ENCODE measurements at regions not wholly inside any gene's neighbourhood (a gene's known extent, or its start where the extent isn't known, plus 50 kb on each side); places are given as distances from the start of the nearest gene placed in this dataset.

GRCh38 chr4:35347276-35347675 lies 897.0 kb downstream of the ARAP2 start:
- FAIRE-seq (no peak), DNase-seq (ENCODE audit: low spot score) (no peak)

- FAIRE-seq (no peak), DNase-seq (ENCODE audit: low spot score) (no peak)
Measured at GRCh38 chr4:35358001-35358584, 886.2 kb downstream of the ARAP2 start.

GRCh38 chr4:35364321-35364870 lies 879.9 kb downstream of the ARAP2 start:
- FAIRE-seq, result no peak
- DNase-seq (ENCODE audit: low spot score), result no peak

- DNase-seq (ENCODE audit: low spot score), result no peak
- FAIRE-seq, result no peak
Measured at GRCh38 chr4:35365186-35365585, 879.1 kb downstream of the ARAP2 start.

GRCh38 chr4:35399912-35400311 lies 844.4 kb downstream of the ARAP2 start:
- DNase-seq (ENCODE audit: low spot score) (no peak), FAIRE-seq (no peak)

- FAIRE-seq, result no peak
- DNase-seq (ENCODE audit: low spot score), result no peak
Measured at GRCh38 chr4:35423104-35423503, 821.2 kb downstream of the ARAP2 start.

GRCh38 chr4:35447474-35447873 lies 796.8 kb downstream of the ARAP2 start:
- no peak for DNase-seq (ENCODE audit: low spot score)
- no peak for FAIRE-seq

GRCh38 chr4:35459045-35459444 lies 785.3 kb downstream of the ARAP2 start:
- FAIRE-seq, result no peak
- no peak for DNase-seq (ENCODE audit: low spot score)

GRCh38 chr4:35461931-35462659 lies 782.2 kb downstream of the ARAP2 start:
- no peak for DNase-seq (ENCODE audit: low spot score)

GRCh38 chr4:35463251-35463952 lies 780.9 kb downstream of the ARAP2 start:
- DNase-seq (ENCODE audit: low spot score), result no peak
- no peak for FAIRE-seq

More at GRCh38 chr4:35461931-35462659, 782.2 kb downstream of the ARAP2 start:
- no peak for FAIRE-seq

- FAIRE-seq (no peak), DNase-seq (ENCODE audit: low spot score) (no peak)
Measured at GRCh38 chr4:35464964-35465528, 779.3 kb downstream of the ARAP2 start.

- FAIRE-seq, result no peak
- DNase-seq (ENCODE audit: low spot score), result no peak
Measured at GRCh38 chr4:35491093-35491492, 753.2 kb downstream of the ARAP2 start.

- no peak for FAIRE-seq
- no peak for DNase-seq (ENCODE audit: low spot score)
Measured at GRCh38 chr4:35493977-35494376, 750.3 kb downstream of the ARAP2 start.

- FAIRE-seq, result no peak
- no peak for DNase-seq (ENCODE audit: low spot score)
Measured at GRCh38 chr4:35494955-35495354, 749.4 kb downstream of the ARAP2 start.

GRCh38 chr4:35500812-35501211 lies 743.5 kb downstream of the ARAP2 start:
- FAIRE-seq, result no peak
- no peak for DNase-seq (ENCODE audit: low spot score)

GRCh38 chr4:35503435-35503834 lies 740.9 kb downstream of the ARAP2 start:
- no peak for DNase-seq (ENCODE audit: low spot score)
- no peak for FAIRE-seq

- no peak for FAIRE-seq
- DNase-seq (ENCODE audit: low spot score), result no peak
Measured at GRCh38 chr4:35506161-35506560, 738.2 kb downstream of the ARAP2 start.

GRCh38 chr4:35511851-35512250 lies 732.5 kb downstream of the ARAP2 start:
- FAIRE-seq, result no peak
- DNase-seq (ENCODE audit: low spot score), result no peak

- DNase-seq (ENCODE audit: low spot score) (no peak), FAIRE-seq (no peak)
Measured at GRCh38 chr4:35516102-35516501, 728.2 kb downstream of the ARAP2 start.

GRCh38 chr4:35520059-35520458 lies 724.3 kb downstream of the ARAP2 start:
- DNase-seq (ENCODE audit: low spot score) (no peak), FAIRE-seq (no peak)

GRCh38 chr4:35521682-35522081 lies 722.6 kb downstream of the ARAP2 start:
- FAIRE-seq (no peak), DNase-seq (ENCODE audit: low spot score) (no peak)
